Spleen (tissue), 7 donors: ENCODE measurements at regions not wholly inside any gene's neighbourhood (a gene's known extent, or its start where the extent isn't known, plus 50 kb on each side); places are given as distances from the start of the nearest gene placed in this dataset.

Source experiments
- CTCF ChIP-seq, 11 experiments: fragments of 200-600 bp in 7 of 11; fragments of 450-650 bp in 4 of 11; sonication (generic) in 4 of 11; IDR thresholded peaks in 8 of 11; conservative IDR thresholded peaks in 3 of 11; 1 replicate in 7 of 11; 2 replicates in 4 of 11; pipeline versions ENCODE4 v1.4.0 to v1.8.0; 2016 to 2021; ENCODE audit warnings: antibody characterized with exemption in 11 of 11, inconsistent platforms in 4 of 11, mild to moderate bottlenecking in 1 of 11
- POLR2A ChIP-seq, 3 donors: fragments of 450-650 bp; IDR thresholded peaks; one replicate each; pipeline ENCODE4 v1.5.1; 2017; ENCODE audit warnings: antibody characterized with exemption in 3 of 3, mild to moderate bottlenecking in 1 of 3
- donor health status: DM: no; HTN: no; CAD: no; lungs with moderate emphysema.
- donor health status: DM: no; HTN: no; CAD: no.
- donor health status: DM: no; HTN: no; CAD: no.

- no peak for TF ChIP-seq CTCF (IDR thresholded peaks at IDR 0.05 in 8 of 11, conservative IDR thresholded peaks at IDR 0.05 in 3 of 11)
- no peak for TF ChIP-seq POLR2A (IDR thresholded peaks at IDR 0.05)
Observed at GRCh38 chr18:55981712-55982475, 393.9 kb upstream of the TCF4 start.
